ENCODE measurements at regions not wholly inside any gene's neighbourhood (a gene's known extent, or its start where the extent isn't known, plus 50 kb on each side); places are given as distances from the start of the nearest gene placed in this dataset.

DNA sequence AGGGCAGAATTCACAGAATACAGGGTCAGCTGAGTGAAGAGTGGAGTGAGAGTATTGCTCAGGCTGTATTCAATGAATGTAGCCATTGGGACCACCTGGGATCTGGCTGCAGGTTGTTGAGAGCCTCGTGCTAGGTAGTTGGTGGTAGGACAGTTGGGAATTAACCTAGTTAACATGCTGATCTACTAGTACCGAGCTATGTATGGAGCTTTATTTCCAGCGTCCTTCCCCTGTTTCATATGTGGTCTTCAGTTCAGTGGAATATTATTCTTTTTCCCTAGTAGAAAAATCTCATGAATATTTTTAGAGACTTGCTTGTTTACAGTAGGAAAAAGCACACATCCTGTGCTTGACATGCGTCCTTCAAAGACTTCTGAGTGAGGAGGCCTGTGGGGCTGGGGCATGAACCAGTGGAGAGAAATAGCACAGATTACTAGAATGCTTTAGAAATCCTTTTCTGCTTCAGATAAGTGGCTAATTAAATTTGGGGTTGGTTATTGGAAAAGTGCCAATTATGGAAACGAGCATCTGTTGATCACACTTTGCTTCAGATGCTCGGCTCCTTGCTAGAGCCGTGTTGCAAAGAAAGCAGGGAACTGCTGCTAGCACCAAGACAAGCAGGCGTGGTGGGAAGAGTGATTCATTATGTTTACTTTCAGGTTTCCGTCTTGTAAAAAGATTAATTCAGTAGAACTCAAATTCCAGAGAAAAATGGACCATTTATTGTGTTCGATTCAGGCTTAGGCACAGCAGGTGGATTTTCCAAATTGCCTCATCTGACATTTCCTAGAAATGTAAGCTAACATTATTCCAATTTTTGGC is 53.6 kb downstream of the ARF6 start:
- WGBS, 2 donors, result 36 to 45% methylated on average over 10 of the region's 10 CpGs
- Histone ChIP-seq H3K9me3 (no peaks in the 10 kb centered on the region), H3K4me3 (no peak overlapping the region), H3K27me3 (no peaks in the 10 kb centered on the region), H3K4me1 (peaks cover 21% of the 10 kb centered on the region), H3K27ac (peak overlapping the region in 3 of 4 donors; percentile 11 to 45 (median 14)), H3K36me3 (replicated peaks in 1 of 2; ENCODE audit: insufficient read depth in 1 of 2, low read depth in 2 of 2) (no peaks in the 10 kb centered on the region)
- no peak for TF ChIP-seq POLR2A (IDR thresholded peaks at IDR 0.05)
- TF ChIP-seq, protein P1, sequence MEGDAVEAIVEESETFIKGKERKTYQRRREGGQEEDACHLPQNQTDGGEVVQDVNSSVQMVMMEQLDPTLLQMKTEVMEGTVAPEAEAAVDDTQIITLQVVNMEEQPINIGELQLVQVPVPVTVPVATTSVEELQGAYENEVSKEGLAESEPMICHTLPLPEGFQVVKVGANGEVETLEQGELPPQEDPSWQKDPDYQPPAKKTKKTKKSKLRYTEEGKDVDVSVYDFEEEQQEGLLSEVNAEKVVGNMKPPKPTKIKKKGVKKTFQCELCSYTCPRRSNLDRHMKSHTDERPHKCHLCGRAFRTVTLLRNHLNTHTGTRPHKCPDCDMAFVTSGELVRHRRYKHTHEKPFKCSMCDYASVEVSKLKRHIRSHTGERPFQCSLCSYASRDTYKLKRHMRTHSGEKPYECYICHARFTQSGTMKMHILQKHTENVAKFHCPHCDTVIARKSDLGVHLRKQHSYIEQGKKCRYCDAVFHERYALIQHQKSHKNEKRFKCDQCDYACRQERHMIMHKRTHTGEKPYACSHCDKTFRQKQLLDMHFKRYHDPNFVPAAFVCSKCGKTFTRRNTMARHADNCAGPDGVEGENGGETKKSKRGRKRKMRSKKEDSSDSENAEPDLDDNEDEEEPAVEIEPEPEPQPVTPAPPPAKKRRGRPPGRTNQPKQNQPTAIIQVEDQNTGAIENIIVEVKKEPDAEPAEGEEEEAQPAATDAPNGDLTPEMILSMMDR (IDR thresholded peaks at IDR 0.05), result no peak
- intact Hi-C loops (cut with DNase I), result no loop called here
- DNase-seq (peak in 2 of 4 donors; percentile 18 to 46), ATAC-seq (peak; percentile 49)

DNA sequence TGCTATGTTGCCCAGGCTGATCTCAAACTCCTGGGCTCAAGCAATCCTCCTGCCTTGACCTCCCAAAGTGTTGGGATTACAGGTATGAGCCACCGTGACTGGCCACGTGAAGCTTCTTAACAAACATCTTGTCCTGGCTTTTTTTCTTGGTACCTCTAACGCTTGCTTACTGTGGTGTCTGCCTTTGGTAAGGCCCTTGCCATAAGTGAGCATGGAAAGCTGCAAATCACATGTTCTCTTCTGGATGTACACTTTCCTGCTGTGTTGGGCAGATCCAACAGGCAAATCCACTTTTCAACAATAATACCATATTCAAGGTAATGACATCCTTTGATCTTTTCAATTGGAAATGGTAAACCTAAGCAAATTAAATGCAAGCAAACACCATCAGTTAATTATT is 54.6 kb downstream of the ARF6 start:
- intact Hi-C loops (cut with DNase I), result no loop called here
- 76 to 77% methylated on average over 3 of the region's 3 CpGs for WGBS, 2 donors
- H3K27me3 ChIP-seq, result no peaks in the 10 kb centered on the region
- H3K4me1 ChIP-seq, result peaks cover 23% of the 10 kb centered on the region
- H3K9me3 ChIP-seq, result no peaks in the 10 kb centered on the region
- H3K4me3 ChIP-seq, result no peak overlapping the region
- ATAC-seq (no peak), DNase-seq (no peak)
- peak overlapping the region in 1 of 4 donors; percentile 14 for H3K27ac ChIP-seq
- TF ChIP-seq POLR2A (IDR thresholded peaks at IDR 0.05), result no peak
- TF ChIP-seq, protein P1 (IDR thresholded peaks at IDR 0.05), result no peak
- H3K36me3 ChIP-seq (replicated peaks in 1 of 2; ENCODE audit: insufficient read depth in 1 of 2, low read depth in 2 of 2), result no peaks in the 10 kb centered on the region

DNA sequence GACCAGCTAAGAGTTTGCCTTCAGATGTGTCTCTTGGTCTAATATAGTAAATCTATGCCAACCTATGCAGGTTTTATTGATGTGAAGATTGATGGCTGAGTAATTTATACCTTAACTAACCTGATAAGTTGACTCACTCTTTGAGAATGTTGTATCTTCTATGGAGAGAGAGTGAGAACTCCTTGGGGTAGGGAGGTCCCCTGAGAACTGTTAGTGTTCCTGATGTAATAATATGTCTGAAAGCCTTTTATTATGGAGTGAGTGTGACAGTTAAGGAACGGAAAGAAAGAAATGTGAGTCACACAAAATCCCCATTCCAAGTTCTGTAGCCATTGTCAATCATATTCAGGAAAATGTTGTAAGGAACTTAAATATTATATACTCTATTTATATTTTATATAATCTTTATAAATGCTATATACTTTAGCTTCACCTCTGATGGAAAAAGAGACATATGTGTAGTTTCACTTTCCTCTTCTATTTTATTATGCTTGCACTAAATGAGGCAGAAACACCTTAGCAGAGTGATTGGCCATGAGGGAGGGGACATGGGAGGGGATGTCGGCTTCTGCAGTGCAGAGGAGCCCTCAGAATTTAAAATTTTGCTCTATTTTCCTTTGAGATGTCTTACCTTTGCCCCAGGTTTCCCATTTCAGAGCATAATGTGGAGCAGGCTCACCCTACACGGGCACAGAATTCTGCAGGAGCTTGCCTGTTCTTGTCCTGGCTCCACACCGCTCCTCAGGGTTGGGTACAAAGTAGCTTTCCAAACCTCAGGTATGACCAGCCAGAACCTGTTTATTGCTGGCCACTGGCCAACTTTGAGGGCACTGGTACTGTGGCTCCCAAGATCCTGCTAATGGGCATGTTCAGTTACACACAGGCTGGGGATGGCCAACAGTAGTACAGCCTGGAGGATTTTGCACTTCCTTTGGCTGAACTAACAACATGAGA is 57.7 kb downstream of the ARF6 start:
- H3K9me3 ChIP-seq, result no peaks in the 10 kb centered on the region
- no peak overlapping the region for H3K4me3 ChIP-seq
- DNase-seq (peak; percentile 55 to 85 (median 76)), ATAC-seq (peak; percentile 70)
- H3K4me1 ChIP-seq, result peaks cover 21% of the 10 kb centered on the region
- H3K36me3 ChIP-seq (replicated peaks in 1 of 2; ENCODE audit: insufficient read depth in 1 of 2, low read depth in 2 of 2), result no peaks in the 10 kb centered on the region
- 43 to 47% methylated on average over 4 of the region's 4 CpGs for WGBS, 2 donors
- H3K27ac ChIP-seq, result peak overlapping the region in 1 of 4 donors; percentile 25
- TF ChIP-seq, protein P1 (IDR thresholded peaks at IDR 0.05), result no peak
- TF ChIP-seq POLR2A (IDR thresholded peaks at IDR 0.05), result no peak
- intact Hi-C loops (cut with DNase I), result no loop called here
- H3K27me3 ChIP-seq, result no peaks in the 10 kb centered on the region

DNA sequence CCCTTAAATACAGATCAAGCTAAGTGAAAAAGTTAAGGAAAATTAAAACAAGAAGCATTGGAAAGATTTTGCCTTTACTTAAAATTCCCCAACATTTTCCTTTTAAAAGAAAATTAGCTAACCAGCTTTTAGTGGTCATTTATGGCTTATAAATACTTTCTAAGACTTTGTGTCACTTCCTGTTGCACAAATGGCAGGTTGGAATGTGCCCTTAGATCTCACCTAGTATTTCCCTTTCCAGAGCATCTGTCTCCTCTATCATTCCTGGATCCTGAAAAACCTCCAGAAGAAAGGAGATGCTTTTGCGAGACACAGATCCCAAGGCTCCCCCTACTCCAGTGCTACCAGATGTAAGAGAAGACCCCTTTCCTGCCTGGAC is 58.3 kb downstream of the ARF6 start:
- Histone ChIP-seq H3K4me1 (peaks cover 14% of the 10 kb centered on the region), H3K27me3 (no peaks in the 10 kb centered on the region), H3K9me3 (no peaks in the 10 kb centered on the region), H3K4me3 (no peak overlapping the region), H3K36me3 (replicated peaks in 1 of 2; ENCODE audit: insufficient read depth in 1 of 2, low read depth in 2 of 2) (no peaks in the 10 kb centered on the region), H3K27ac (peak overlapping the region in 1 of 4 donors; percentile 25)
- no peak for ATAC-seq
- intact Hi-C loops (cut with DNase I), result no loop called here
- no peak for DNase-seq
- 90 to 100% methylated on average over 1 of the region's 1 CpG for WGBS, 2 donors
- TF ChIP-seq POLR2A (IDR thresholded peaks at IDR 0.05), result no peak
- TF ChIP-seq, protein P1 (IDR thresholded peaks at IDR 0.05), result no peak

All from body of pancreas (tissue), 4 donors.